ENCODE measurements at regions not wholly inside any gene's neighbourhood (a gene's known extent, or its start where the extent isn't known, plus 50 kb on each side); places are given as distances from the start of the nearest gene placed in this dataset.

GRCh38 chr4:58679886-58680285, 1569.7 kb upstream of the IGFBP7 start:
- no peak for DNase-seq

DNA sequence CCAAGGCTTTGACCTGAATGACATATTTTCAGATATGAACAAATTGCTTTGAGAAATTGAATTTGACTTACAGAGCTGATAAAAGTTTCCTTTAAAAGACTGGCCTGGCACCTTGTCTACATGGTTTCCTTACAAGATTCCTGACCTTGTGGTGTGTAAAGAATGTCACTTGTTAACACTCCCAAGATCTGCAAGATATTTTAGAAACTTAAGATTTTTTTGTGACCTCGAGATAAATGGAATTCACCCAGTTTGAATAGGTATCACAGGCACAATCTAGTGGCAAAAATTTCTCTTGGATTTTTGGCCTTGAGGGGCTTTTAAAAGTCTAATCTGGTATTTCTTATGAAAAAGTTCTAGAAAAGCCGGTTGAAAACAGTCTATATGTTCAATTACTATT, 1568.9 kb upstream of the IGFBP7 start:
- DNase-seq, result no peak

GRCh38 chr4:58669783-58670182, 1559.6 kb upstream of the IGFBP7 start:
- DNase-seq, result no peak

DNA sequence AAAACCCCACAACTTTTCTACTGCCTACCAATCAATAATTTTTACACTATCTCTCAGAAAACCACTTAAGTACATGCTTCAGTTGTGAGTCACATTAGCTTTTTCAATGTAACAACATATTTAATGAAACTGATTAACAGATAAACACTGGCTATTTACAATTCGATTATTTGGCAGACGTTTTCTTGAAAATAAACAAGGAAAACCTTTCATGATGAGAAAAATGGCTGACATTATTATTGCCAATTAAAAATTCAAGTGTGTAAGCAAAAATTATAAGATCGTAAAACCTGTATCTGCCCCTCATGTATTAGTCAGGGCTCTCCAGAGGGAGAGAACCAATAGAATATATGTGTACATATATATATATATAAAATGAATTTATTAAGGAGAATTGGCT, 1555.5 kb upstream of the IGFBP7 start:
- DNase-seq, result no peak

DNA sequence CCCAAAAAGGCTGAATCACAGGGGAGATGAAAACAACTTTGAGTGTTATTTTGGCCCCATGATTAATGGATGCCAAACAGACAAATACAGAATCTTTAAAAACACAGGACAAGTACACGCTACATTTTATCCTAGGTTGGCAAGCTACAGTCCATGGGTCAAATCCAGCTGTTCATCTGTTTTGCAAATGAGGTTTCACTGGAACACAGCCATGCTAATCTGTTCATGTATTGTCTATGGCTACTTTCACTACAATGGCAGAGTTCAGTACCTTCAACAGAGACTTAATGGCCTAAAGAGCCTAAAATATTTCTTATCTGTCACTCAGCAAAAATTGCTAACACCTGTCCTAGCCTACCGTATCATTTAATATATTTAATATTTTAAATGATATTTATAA, 1548.5 kb upstream of the IGFBP7 start:
- DNase-seq, result no peak

- DNase-seq, result no peak
Observed at GRCh38 chr4:58653251-58653650, 1543.1 kb upstream of the IGFBP7 start.

DNA sequence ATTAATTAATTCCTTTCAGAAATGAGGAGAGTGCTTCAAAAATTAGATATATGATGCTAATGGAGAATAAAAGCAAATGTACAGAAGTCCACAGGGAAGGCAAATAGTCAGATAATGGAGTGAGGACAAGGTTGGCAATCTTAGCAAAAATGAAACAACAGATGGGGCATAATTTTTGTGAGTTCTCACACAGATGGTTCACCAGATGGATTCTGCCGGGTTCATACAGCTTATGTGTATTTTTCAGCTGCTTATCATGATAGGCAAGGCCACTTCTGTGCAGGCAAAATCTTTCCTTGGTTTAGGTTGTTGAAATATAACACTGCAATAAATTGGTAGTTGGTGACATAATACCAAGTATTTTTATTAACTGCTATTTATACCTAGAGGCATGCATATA, 1539.0 kb upstream of the IGFBP7 start:
- no peak for DNase-seq

DNA sequence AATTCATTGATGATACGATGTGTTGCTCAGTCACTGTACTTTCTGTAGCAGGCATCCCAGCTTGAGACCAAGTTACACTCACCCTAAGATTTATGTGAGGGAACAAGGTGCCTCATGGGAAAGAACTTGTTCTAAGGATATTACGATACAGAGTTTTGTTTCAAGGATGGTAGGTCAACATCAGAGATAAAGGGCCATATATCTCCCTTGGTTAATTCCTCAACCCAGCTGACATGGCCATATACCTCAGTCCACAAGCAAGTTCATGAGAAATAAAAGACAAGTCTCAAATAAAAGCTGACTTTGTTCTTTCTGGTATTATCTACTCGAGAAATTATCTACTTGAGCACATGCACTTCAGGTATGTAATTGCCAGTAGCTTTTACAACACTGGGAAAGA, 1535.9 kb upstream of the IGFBP7 start:
- no peak for DNase-seq

- DNase-seq, result no peak
Observed at GRCh38 chr4:58644549-58644948, 1534.4 kb upstream of the IGFBP7 start.

DNA sequence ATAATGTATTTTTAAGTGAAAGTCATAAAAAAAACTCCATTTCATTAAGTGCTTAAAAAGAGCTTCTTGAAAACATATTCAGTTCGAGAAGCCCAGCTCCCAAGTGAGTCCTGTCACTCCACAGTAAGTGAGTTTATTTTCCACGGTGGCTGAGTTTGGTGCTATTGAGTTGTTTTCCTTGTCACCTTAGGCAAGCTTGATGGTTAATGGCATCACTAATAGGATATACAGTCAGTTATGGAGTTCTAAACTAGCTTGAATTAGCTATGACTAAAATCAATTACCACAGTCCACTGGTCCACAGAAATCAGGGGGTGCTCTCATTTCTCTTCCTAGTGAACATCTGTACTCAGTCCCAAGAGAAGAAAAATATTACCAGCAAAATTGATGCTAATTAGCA, 1526.2 kb upstream of the IGFBP7 start:
- DNase-seq, result no peak

GRCh38 chr4:58617226-58617625, 1507.0 kb upstream of the IGFBP7 start:
- DNase-seq, result no peak

GRCh38 chr4:58611012-58611411, 1500.8 kb upstream of the IGFBP7 start:
- DNase-seq, result no peak

GRCh38 chr4:58606303-58606702, 1496.1 kb upstream of the IGFBP7 start:
- DNase-seq, result no peak

- DNase-seq, result no peak
Observed at GRCh38 chr4:58603951-58604350, 1493.8 kb upstream of the IGFBP7 start.

DNA sequence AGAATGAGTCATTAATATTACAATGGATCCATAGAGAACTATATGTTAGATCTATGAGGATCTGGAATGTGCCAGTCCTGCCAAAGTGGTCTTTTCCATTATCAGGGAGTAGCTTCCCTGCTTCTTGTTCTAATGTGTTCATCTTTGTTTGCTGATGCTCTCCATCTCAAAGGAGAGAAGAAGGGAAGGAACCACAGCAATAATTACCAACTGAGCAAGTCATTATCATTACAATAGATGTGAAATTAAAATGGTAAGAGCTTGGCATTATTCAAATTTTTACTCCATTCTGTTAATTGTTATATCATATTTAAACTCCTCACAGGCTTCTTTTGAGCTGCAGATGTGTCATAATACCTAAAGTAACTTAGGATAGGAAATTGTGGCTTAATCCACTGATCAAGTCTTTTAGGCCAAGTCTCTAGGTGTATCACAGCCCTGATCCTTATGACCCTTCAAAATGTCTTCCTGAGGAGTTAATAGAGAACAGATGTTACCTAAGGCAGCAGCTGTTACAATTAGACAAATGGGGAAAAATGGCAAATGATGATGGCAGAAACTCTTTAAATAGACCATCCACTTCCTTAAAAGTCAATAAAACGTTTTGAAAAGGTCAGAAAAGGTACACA, 1492.7 kb upstream of the IGFBP7 start:
- DNase-seq, result no peak

DNA sequence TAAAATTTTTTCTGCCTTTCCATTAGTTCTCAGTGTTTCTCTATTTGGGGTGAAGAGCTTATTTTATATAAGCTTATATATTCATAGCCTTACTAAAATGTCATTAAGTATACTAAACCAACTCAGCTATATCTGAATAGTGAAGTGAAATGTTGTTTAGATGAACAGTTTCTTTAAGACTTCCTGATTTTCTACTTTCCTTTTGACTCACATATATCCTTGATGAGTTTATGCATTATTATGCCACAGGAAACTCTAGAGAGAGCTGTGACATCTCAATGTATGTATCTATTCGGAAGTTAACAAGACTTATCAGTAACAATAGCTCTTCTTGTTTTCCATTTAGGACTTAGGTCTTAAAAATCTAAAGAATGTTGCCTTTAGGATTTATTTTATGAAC, 1491.8 kb upstream of the IGFBP7 start:
- DNase-seq, result no peak

DNA sequence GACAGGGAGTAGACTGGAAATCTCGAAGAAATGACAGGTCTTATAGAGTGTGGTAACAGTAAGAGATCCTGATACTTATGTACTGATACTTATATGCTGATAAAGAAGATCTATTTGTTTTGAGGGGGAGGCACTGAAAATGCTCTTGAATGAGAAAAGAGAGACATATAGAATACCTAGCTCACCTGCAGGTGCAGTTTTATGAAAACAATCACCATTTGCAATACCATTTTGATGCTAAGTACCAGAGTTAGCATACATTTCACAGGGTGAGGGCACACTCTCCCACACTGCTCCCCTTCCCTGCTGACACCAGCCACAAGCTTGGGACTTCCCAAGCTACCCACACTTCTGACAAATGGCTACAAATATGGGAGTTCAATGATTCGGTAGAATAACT, 1490.1 kb upstream of the IGFBP7 start:
- DNase-seq, result no peak

- no peak for DNase-seq
Observed at GRCh38 chr4:58590722-58591121, 1480.5 kb upstream of the IGFBP7 start.

DNA sequence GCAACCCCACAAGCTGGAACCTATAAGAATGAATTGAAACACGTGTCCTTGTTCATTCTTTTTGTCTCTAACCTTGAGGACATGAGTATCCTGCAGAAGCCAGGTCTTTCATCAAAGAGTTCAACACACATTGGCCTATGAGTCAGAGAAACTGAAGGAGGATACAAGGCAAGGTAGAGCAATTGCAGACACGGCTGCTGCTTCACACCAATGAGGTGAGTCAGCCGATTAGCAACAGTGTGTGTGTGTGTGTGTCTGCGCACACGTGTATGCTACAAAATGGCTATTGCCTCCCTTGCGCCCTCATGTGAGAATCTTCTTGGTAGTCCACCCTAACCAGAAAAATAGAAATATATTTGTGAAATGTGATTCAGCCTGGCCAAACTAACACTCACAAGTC, 1477.7 kb upstream of the IGFBP7 start:
- no peak for DNase-seq

- no peak for DNase-seq
Observed at GRCh38 chr4:58566260-58566659, 1456.1 kb upstream of the IGFBP7 start.

- no peak for DNase-seq
Observed at GRCh38 chr4:58564695-58565475, 1454.7 kb upstream of the IGFBP7 start.

GRCh38 chr4:58561170-58561569, 1451.0 kb upstream of the IGFBP7 start:
- no peak for DNase-seq

- no peak for DNase-seq
Observed at GRCh38 chr4:58560736-58561135, 1450.6 kb upstream of the IGFBP7 start.

DNA sequence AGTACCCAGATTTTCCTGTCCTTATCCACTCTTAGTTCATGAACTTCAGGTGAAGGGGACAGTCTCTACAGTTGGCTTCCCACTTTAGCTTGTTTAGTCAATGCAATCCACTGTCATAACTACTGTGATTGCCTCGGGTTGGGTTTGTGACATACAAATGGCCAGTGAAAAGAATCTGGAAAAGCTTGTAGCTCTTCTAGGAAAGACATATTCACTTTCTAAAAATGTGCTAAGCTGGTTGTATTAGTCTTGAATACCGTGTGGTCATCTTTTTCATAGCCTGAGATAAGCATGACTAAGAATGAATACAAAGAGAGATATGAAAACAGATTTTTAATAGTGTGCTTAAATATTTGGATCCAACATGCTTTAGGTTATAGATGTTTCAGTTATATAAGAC, 1443.5 kb upstream of the IGFBP7 start:
- no peak for DNase-seq

DNA sequence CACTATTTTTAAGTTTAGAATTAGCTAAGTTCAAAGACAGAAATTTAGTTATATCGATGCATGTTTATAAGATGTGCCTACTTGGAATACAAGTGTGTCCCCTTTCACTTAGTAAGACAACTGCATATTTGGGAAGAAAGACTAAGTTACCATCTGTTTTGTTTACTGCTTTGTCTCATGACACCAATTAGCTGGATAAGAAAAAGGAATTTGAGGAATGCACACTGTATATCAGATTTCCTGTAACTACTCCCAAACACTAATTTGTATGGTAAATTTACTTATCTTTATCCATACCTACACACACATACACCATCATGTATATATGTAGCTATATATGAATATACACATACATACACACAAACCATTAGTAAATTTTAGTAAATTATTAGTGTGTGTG, 1442.8 kb upstream of the IGFBP7 start:
- no peak for DNase-seq
